Sigmoid colon (tissue), 4 donors: ENCODE measurements at regions not wholly inside any gene's neighbourhood (a gene's known extent, or its start where the extent isn't known, plus 50 kb on each side); places are given as distances from the start of the nearest gene placed in this dataset.

Source experiments
- EP300 ChIP-seq, 4 donors: sonication (generic); formaldehyde crosslinking; IDR thresholded peaks; one replicate each; pipeline ENCODE4 v1.6.1; 2017; ENCODE audit warnings: antibody characterized with exemption in 4 of 4
- POLR2A ChIP-seq, 2 donors: fragments of 450-650 bp; IDR thresholded peaks; one replicate each; pipeline ENCODE4 v1.6.1; 2016; ENCODE audit warnings: antibody characterized with exemption in 2 of 2, mild to moderate bottlenecking in 2 of 2, moderate library complexity in 2 of 2
- TF ChIP-seq, protein P1 (sequence below), 4 experiments: fragments of 450-650 bp in 3 of 4; fragments of 200-600 bp in 1 of 4; IDR thresholded peaks; one replicate each; pipeline ENCODE4 v1.5.1; 2016 to 2019; ENCODE audit warnings: antibody characterized with exemption in 4 of 4, mild to moderate bottlenecking in 3 of 4, moderate library complexity in 2 of 4

DNA sequence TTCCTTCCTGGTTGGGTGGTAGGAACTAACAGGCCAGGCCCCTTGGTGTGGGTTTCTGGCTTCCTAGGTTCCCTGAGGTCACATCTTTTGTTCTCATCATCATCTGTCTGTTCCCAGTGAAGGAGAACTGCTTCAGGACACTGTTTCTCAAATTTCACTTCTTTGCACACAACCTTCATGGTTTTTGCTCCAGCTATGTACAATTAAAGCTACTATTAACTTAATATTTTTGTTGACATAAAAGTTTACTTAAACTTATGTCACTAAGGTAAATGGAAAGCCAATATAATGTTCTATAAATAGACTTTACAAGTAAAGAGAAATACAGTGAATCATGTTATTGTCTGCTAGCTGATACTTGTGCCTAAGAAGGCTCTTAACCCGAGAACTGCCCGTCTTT is 120.7 kb upstream of the KCNG1 start:
- TF ChIP-seq POLR2A (IDR thresholded peaks at IDR 0.05): no peak
- no peak for TF ChIP-seq EP300 (IDR thresholded peaks at IDR 0.05)
- TF ChIP-seq, protein P1, sequence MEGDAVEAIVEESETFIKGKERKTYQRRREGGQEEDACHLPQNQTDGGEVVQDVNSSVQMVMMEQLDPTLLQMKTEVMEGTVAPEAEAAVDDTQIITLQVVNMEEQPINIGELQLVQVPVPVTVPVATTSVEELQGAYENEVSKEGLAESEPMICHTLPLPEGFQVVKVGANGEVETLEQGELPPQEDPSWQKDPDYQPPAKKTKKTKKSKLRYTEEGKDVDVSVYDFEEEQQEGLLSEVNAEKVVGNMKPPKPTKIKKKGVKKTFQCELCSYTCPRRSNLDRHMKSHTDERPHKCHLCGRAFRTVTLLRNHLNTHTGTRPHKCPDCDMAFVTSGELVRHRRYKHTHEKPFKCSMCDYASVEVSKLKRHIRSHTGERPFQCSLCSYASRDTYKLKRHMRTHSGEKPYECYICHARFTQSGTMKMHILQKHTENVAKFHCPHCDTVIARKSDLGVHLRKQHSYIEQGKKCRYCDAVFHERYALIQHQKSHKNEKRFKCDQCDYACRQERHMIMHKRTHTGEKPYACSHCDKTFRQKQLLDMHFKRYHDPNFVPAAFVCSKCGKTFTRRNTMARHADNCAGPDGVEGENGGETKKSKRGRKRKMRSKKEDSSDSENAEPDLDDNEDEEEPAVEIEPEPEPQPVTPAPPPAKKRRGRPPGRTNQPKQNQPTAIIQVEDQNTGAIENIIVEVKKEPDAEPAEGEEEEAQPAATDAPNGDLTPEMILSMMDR (IDR thresholded peaks at IDR 0.05): no peak
